NB4 (cell line): ENCODE measurements at regions not wholly inside any gene's neighbourhood (a gene's known extent, or its start where the extent isn't known, plus 50 kb on each side); places are given as distances from the start of the nearest gene placed in this dataset.

Experiments used
- MYC ChIP-seq: IDR thresholded peaks from 2 replicates; pipeline ENCODE4 v1.6.1; 2011; ENCODE audit warnings: low read depth, low read length
- POLR2A ChIP-seq: IDR thresholded peaks from 2 replicates; pipeline ENCODE4 v1.6.1; 2011; ENCODE audit warnings: mild to moderate bottlenecking; ENCODE audit not compliant: insufficient read length; ENCODE audit errors: extremely low read depth
- TF ChIP-seq, protein P1 (sequence below): IDR thresholded peaks from one replicate; pipeline ENCODE4 v1.5.1; 2012; ENCODE audit warnings: low read depth, low read length
- TF ChIP-seq, protein P2 (sequence below): IDR thresholded peaks from 2 replicates; pipeline ENCODE4 v1.6.1; 2011; ENCODE audit warnings: low read depth, low read length

DNA sequence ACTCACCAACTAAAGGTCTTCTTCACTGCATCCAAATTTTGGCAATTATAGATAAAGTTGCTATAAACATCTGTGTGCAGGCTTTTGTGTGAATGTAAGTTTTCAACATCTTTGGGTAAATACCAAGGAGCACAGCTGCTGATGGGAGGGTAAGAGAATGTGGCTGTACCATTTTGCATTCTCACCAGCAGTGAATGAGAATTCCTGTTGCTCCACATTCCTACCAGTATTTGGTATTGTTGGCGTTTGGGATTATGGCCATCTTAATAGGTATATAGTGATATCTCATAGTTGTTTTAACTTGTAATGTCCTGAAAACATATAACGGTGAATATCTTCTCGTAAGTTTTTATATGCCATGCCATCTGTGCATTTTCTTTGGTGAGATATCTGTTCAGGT lies 69.3 kb downstream of the ILRUN start:
- TF ChIP-seq, protein P1, sequence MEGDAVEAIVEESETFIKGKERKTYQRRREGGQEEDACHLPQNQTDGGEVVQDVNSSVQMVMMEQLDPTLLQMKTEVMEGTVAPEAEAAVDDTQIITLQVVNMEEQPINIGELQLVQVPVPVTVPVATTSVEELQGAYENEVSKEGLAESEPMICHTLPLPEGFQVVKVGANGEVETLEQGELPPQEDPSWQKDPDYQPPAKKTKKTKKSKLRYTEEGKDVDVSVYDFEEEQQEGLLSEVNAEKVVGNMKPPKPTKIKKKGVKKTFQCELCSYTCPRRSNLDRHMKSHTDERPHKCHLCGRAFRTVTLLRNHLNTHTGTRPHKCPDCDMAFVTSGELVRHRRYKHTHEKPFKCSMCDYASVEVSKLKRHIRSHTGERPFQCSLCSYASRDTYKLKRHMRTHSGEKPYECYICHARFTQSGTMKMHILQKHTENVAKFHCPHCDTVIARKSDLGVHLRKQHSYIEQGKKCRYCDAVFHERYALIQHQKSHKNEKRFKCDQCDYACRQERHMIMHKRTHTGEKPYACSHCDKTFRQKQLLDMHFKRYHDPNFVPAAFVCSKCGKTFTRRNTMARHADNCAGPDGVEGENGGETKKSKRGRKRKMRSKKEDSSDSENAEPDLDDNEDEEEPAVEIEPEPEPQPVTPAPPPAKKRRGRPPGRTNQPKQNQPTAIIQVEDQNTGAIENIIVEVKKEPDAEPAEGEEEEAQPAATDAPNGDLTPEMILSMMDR, result no peak
- TF ChIP-seq POLR2A, result no peak
- TF ChIP-seq, protein P2, sequence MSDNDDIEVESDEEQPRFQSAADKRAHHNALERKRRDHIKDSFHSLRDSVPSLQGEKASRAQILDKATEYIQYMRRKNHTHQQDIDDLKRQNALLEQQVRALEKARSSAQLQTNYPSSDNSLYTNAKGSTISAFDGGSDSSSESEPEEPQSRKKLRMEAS, result no peak
- TF ChIP-seq MYC, result no peak
